ENCODE measurements at regions not wholly inside any gene's neighbourhood (a gene's known extent, or its start where the extent isn't known, plus 50 kb on each side); places are given as distances from the start of the nearest gene placed in this dataset.

DNA sequence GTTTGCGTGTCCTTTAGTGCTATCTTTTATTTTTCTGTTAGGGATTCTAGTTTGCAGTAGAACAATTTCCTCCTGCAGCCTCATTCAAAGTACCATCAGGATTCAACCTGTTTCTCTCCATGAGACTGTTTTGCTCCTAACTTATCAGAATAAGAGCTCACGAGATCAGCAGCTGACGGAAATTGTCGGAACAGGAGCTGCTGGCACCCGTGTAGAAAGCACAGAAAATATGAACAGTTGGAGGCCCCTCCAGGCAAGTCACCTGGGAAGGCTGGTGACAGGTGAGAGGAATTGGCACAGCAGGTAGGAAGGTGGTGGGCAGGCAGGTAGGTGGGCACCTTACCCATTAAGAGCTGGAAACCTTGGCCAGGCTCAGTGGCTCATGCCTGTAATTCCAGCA, 368.6 kb downstream of the CDH26 start:
- Mint-ChIP-seq H3K4me3 (ENCODE audit: unreplicated experiment) (no peak overlapping the region), H3K36me3 (ENCODE audit: insufficient read depth, unreplicated experiment) (no peaks in the 10 kb centered on the region), H3K4me1 (ENCODE audit: insufficient read depth, unreplicated experiment) (no peaks in the 10 kb centered on the region), H3K27ac (ENCODE audit: low read depth, unreplicated experiment) (no peak overlapping the region), H3K27me3 (ENCODE audit: insufficient read depth, unreplicated experiment) (no peaks in the 10 kb centered on the region), H3K9me3 (ENCODE audit: unreplicated experiment) (no peaks in the 10 kb centered on the region)
- TF ChIP-seq, protein P1, sequence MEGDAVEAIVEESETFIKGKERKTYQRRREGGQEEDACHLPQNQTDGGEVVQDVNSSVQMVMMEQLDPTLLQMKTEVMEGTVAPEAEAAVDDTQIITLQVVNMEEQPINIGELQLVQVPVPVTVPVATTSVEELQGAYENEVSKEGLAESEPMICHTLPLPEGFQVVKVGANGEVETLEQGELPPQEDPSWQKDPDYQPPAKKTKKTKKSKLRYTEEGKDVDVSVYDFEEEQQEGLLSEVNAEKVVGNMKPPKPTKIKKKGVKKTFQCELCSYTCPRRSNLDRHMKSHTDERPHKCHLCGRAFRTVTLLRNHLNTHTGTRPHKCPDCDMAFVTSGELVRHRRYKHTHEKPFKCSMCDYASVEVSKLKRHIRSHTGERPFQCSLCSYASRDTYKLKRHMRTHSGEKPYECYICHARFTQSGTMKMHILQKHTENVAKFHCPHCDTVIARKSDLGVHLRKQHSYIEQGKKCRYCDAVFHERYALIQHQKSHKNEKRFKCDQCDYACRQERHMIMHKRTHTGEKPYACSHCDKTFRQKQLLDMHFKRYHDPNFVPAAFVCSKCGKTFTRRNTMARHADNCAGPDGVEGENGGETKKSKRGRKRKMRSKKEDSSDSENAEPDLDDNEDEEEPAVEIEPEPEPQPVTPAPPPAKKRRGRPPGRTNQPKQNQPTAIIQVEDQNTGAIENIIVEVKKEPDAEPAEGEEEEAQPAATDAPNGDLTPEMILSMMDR (IDR thresholded peaks at IDR 0.05; ENCODE audit: unreplicated experiment), result no peak
- CTCF ChIA-PET, result interaction anchor here (0.5 to 0.8 kb wide), 2 partner anchors 14 to 115 kb away, joined by 3 to 4 read pairs; no protein-coding TSS in a partner anchor
- BruUV-seq (replicated peaks), result no TSS peak
- intact Hi-C loops (cut with micrococcal nuclease), result no loop called here
- no peak for DNase-seq (ENCODE audit: unreplicated experiment)
- POLR2A ChIA-PET, result interaction anchor here (1.1 kb wide), 1 partner anchor 386 kb away, joined by 3 read pairs; no protein-coding TSS in a partner anchor

DNA sequence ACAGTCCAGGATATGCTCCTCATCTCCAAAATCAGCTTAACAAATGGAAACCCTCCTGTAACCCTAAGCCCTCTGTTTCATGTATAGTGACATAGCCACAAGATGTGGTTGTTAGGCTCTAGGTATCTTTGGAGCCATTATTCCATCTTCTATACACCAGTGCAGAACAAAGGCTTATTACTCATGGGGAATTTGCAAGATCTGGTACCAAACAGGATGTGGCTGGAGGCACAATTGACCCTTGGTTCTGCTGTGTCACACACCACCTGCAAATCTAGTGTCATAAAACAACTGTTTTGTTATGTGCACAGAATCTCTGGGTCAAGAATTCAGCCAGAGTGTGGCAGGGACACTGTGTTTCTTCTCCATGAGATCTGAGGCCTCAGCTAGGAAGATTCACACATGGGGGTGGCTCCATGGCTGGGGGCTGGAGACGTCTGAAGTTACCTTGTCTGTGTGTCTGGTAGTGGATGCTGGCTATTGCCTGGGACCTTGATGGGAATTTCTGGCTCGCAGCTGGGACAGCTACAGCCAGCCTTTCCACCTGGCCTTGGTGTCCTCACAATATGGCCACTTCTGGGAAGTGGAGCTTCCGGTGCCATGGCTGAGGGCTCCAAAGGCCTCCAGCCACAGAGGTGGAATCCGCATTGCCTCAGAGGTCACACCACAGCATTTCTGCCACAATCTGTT, 369.9 kb downstream of the CDH26 start:
- CTCF ChIA-PET, result interaction anchor here (0.6 kb wide), 1 partner anchor 234 kb away, joined by 3 read pairs; no protein-coding TSS in a partner anchor
- intact Hi-C loops (cut with micrococcal nuclease), result no loop called here
- Mint-ChIP-seq H3K27me3 (ENCODE audit: insufficient read depth, unreplicated experiment) (no peaks in the 10 kb centered on the region), H3K4me3 (ENCODE audit: unreplicated experiment) (no peak overlapping the region), H3K4me1 (ENCODE audit: insufficient read depth, unreplicated experiment) (no peaks in the 10 kb centered on the region), H3K36me3 (ENCODE audit: insufficient read depth, unreplicated experiment) (no peaks in the 10 kb centered on the region), H3K9me3 (ENCODE audit: unreplicated experiment) (no peaks in the 10 kb centered on the region), H3K27ac (ENCODE audit: low read depth, unreplicated experiment) (no peak overlapping the region)
- BruUV-seq (replicated peaks), result no TSS peak
- POLR2A ChIA-PET, result no interaction called here
- DNase-seq (ENCODE audit: unreplicated experiment), result no peak
- TF ChIP-seq, protein P1 (IDR thresholded peaks at IDR 0.05; ENCODE audit: unreplicated experiment), result no peak

DNA sequence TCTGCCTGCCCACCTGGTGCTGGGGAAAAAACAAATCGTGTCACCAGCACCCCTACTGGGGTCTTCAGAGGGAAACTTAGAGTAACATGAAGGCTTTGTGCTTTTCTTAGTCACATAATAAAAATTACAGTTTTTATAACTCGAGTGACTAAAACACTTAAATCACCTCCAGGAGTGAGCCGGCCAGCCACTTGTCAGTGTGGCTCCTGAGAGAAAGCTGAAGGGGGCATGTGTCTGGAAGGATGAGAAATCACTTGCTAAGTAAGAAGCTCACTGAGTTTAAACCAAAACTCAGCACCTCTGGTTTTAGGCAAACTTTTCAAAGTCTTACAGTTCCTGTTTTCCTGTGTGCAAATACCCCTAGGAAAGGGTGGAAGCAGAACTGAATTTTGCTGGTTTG, 372.2 kb downstream of the CDH26 start:
- Mint-ChIP-seq H3K4me1 (ENCODE audit: insufficient read depth, unreplicated experiment) (no peaks in the 10 kb centered on the region), H3K4me3 (ENCODE audit: unreplicated experiment) (no peak overlapping the region), H3K36me3 (ENCODE audit: insufficient read depth, unreplicated experiment) (no peaks in the 10 kb centered on the region), H3K27ac (ENCODE audit: low read depth, unreplicated experiment) (no peak overlapping the region), H3K27me3 (ENCODE audit: insufficient read depth, unreplicated experiment) (no peaks in the 10 kb centered on the region), H3K9me3 (ENCODE audit: unreplicated experiment) (no peaks in the 10 kb centered on the region)
- ChIA-PET POLR2A (no interaction called here), CTCF (no interaction called here)
- no peak for DNase-seq (ENCODE audit: unreplicated experiment)
- no TSS peak for BruUV-seq (replicated peaks)
- TF ChIP-seq, protein P1 (IDR thresholded peaks at IDR 0.05; ENCODE audit: unreplicated experiment), result no peak
- intact Hi-C loops (cut with micrococcal nuclease), result no loop called here

DNA sequence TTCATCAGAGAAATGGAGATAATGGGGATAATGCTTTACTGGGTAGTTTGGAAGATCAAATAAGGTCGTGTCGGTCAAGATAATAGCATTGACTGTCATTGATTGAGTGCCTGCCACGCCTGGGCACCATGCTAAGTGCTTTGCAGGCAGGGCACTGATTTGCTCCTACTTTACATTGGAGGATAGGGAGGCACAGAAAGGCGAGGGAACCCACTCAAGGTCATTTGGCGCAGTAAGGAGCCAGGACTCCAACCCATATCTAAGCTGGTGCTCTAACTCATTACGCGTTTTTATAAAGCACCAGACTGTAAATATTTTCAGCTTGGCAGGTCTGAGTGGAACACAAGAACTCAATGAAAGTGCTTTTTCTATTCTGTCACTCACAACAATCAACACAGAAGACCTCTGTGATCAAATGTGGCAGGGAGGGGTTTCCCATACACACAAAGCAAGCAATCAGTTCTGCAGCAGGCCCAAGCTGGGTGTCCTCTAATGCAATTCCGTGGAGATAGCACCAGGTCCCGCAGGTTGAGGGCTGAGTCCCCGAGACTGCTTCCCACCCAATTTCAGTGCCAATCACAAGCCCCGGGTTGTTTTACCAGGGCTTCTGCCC, 373.6 kb downstream of the CDH26 start:
- no peaks in the 10 kb centered on the region for H3K4me1 Mint-ChIP-seq (ENCODE audit: insufficient read depth, unreplicated experiment)
- H3K27me3 Mint-ChIP-seq (ENCODE audit: insufficient read depth, unreplicated experiment), result no peaks in the 10 kb centered on the region
- no peaks in the 10 kb centered on the region for H3K9me3 Mint-ChIP-seq (ENCODE audit: unreplicated experiment)
- no TSS peak for BruUV-seq (replicated peaks)
- no peak overlapping the region for H3K4me3 Mint-ChIP-seq (ENCODE audit: unreplicated experiment)
- ChIA-PET CTCF (interaction anchor here (0.9 kb wide), 1 partner anchor 121 kb away, joined by 3 read pairs; no protein-coding TSS in a partner anchor), POLR2A (interaction anchor here (0.6 kb wide), 2 partner anchors 60 to 379 kb away, joined by 3 read pairs; no protein-coding TSS in a partner anchor)
- no peak for DNase-seq (ENCODE audit: unreplicated experiment)
- TF ChIP-seq, protein P1 (IDR thresholded peaks at IDR 0.05; ENCODE audit: unreplicated experiment), result no peak
- intact Hi-C loops (cut with micrococcal nuclease), result no loop called here
- no peaks in the 10 kb centered on the region for H3K36me3 Mint-ChIP-seq (ENCODE audit: insufficient read depth, unreplicated experiment)
- no peak overlapping the region for H3K27ac Mint-ChIP-seq (ENCODE audit: low read depth, unreplicated experiment)
